ENCODE measurements at regions not wholly inside any gene's neighbourhood (a gene's known extent, or its start where the extent isn't known, plus 50 kb on each side); places are given as distances from the start of the nearest gene placed in this dataset.

DNA sequence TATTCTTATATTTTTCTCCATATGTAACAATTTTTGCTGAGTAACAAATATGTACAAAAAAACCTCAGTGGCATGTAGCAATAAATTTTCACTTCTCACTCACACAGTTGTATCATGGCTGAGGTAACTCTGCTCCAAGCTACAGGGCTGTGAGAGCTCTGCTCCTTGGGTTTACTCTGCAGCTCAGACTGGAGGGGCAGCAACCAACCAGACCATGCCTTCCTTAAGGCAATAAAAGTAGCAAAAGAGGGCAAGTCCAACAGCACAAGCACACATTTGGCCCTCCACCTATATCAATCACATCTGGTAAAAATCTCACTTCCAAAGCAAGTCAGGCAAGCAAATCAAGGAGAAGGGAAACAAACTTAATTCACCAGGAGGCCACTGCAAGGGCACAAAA, 102.9 kb downstream of the CRPPA start:
- Histone ChIP-seq H3K27me3 (ENCODE audit: control insufficient read depth, low read length) (no peaks in the 10 kb centered on the region), H3K4me2 (ENCODE audit: low read length) (no peak overlapping the region), H3K36me3 (ENCODE audit: control insufficient read depth, low read length) (no peaks in the 10 kb centered on the region), H3F3A (ENCODE audit: control insufficient read depth, insufficient read depth) (no peaks in the 10 kb centered on the region), H3K9me3 (ENCODE audit: control insufficient read depth, insufficient read depth, low read length) (no peaks in the 10 kb centered on the region), H3K79me2 (ENCODE audit: control insufficient read depth, low read length) (no peaks in the 10 kb centered on the region), H3K4me1 (ENCODE audit: control insufficient read depth, low read length) (no peaks in the 10 kb centered on the region), H3K4me3 (ENCODE audit: low read length) (no peak overlapping the region), H3K27ac (ENCODE audit: low read depth, low read length) (no peak overlapping the region), H4K20me1 (ENCODE audit: control insufficient read depth, insufficient read depth, low read depth, low read length) (no peaks in the 10 kb centered on the region), H3K9me2 (replicated peaks; ENCODE audit: control insufficient read depth, low read length) (no peaks in the 10 kb centered on the region)
- TF ChIP-seq, protein P1, sequence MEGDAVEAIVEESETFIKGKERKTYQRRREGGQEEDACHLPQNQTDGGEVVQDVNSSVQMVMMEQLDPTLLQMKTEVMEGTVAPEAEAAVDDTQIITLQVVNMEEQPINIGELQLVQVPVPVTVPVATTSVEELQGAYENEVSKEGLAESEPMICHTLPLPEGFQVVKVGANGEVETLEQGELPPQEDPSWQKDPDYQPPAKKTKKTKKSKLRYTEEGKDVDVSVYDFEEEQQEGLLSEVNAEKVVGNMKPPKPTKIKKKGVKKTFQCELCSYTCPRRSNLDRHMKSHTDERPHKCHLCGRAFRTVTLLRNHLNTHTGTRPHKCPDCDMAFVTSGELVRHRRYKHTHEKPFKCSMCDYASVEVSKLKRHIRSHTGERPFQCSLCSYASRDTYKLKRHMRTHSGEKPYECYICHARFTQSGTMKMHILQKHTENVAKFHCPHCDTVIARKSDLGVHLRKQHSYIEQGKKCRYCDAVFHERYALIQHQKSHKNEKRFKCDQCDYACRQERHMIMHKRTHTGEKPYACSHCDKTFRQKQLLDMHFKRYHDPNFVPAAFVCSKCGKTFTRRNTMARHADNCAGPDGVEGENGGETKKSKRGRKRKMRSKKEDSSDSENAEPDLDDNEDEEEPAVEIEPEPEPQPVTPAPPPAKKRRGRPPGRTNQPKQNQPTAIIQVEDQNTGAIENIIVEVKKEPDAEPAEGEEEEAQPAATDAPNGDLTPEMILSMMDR (IDR thresholded peaks at IDR 0.05; ENCODE audit: low read depth, low read length, poor library complexity, severe bottlenecking), result no peak
- no peak for TF ChIP-seq EZH2phosphoT487 (IDR thresholded peaks at IDR 0.05; ENCODE audit: borderline replicate concordance, low read length)

DNA sequence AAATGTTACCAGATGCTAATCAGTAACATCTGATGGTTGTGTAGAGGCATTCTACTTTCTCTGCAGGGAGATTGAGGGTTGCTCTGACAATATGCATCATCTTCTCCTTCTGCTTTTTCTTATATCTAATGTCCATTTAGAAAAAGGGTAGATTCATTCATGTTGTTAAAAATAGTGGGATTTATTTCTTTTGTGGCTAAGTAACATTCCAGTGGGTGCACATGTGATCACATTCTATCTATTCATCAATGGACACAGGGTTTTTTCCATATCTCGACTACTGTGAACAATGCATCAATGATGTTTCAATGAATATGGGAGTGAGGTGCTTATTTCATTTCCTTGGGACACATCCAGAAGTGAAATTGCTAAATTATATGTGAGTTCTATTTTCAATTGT, 103.9 kb downstream of the CRPPA start:
- no peaks in the 10 kb centered on the region for H3K79me2 ChIP-seq (ENCODE audit: control insufficient read depth, low read length)
- H3K27me3 ChIP-seq (ENCODE audit: control insufficient read depth, low read length), result no peaks in the 10 kb centered on the region
- no peaks in the 10 kb centered on the region for H3K9me3 ChIP-seq (ENCODE audit: control insufficient read depth, insufficient read depth, low read length)
- H3K27ac ChIP-seq (ENCODE audit: low read depth, low read length), result no peak overlapping the region
- no peaks in the 10 kb centered on the region for H3K36me3 ChIP-seq (ENCODE audit: control insufficient read depth, low read length)
- H3F3A ChIP-seq (ENCODE audit: control insufficient read depth, insufficient read depth), result no peaks in the 10 kb centered on the region
- no peaks in the 10 kb centered on the region for H3K4me1 ChIP-seq (ENCODE audit: control insufficient read depth, low read length)
- TF ChIP-seq, protein P1 (IDR thresholded peaks at IDR 0.05; ENCODE audit: low read depth, low read length, poor library complexity, severe bottlenecking), result no peak
- no peak for TF ChIP-seq EZH2phosphoT487 (IDR thresholded peaks at IDR 0.05; ENCODE audit: borderline replicate concordance, low read length)
- no peaks in the 10 kb centered on the region for H4K20me1 ChIP-seq (ENCODE audit: control insufficient read depth, insufficient read depth, low read depth, low read length)
- no peak overlapping the region for H3K4me2 ChIP-seq (ENCODE audit: low read length)
- H3K4me3 ChIP-seq (ENCODE audit: low read length), result no peak overlapping the region
- no peaks in the 10 kb centered on the region for H3K9me2 ChIP-seq (replicated peaks; ENCODE audit: control insufficient read depth, low read length)

DNA sequence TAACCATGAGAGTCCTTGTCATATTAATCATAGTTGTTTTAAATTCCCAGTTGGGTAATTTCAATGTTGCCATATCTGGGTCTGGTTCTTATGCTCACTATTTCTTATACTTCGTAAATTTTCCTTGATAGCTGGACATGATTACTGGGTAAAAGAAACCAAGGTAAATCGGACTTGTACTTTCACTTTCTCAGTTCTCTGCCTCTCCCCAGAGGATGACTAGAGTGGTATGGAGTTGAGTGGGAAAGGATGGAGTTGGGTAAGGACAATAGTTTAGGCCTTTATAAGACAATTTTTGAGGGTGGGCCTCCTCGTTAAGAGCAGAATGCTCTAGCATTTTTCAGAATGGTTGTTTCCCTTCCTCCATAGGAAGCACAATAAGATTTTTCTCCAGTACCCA, 106.1 kb downstream of the CRPPA start:
- H3K9me3 ChIP-seq (ENCODE audit: control insufficient read depth, insufficient read depth, low read length), result no peaks in the 10 kb centered on the region
- H3K36me3 ChIP-seq (ENCODE audit: control insufficient read depth, low read length), result no peaks in the 10 kb centered on the region
- no peak for TF ChIP-seq EZH2phosphoT487 (IDR thresholded peaks at IDR 0.05; ENCODE audit: borderline replicate concordance, low read length)
- TF ChIP-seq, protein P1 (IDR thresholded peaks at IDR 0.05; ENCODE audit: low read depth, low read length, poor library complexity, severe bottlenecking), result no peak
- H3F3A ChIP-seq (ENCODE audit: control insufficient read depth, insufficient read depth), result no peaks in the 10 kb centered on the region
- no peaks in the 10 kb centered on the region for H4K20me1 ChIP-seq (ENCODE audit: control insufficient read depth, insufficient read depth, low read depth, low read length)
- H3K4me3 ChIP-seq (ENCODE audit: low read length), result no peak overlapping the region
- H3K9me2 ChIP-seq (replicated peaks; ENCODE audit: control insufficient read depth, low read length), result no peaks in the 10 kb centered on the region
- no peaks in the 10 kb centered on the region for H3K27me3 ChIP-seq (ENCODE audit: control insufficient read depth, low read length)
- no peak overlapping the region for H3K27ac ChIP-seq (ENCODE audit: low read depth, low read length)
- H3K4me2 ChIP-seq (ENCODE audit: low read length), result no peak overlapping the region
- no peaks in the 10 kb centered on the region for H3K4me1 ChIP-seq (ENCODE audit: control insufficient read depth, low read length)
- no peaks in the 10 kb centered on the region for H3K79me2 ChIP-seq (ENCODE audit: control insufficient read depth, low read length)

DNA sequence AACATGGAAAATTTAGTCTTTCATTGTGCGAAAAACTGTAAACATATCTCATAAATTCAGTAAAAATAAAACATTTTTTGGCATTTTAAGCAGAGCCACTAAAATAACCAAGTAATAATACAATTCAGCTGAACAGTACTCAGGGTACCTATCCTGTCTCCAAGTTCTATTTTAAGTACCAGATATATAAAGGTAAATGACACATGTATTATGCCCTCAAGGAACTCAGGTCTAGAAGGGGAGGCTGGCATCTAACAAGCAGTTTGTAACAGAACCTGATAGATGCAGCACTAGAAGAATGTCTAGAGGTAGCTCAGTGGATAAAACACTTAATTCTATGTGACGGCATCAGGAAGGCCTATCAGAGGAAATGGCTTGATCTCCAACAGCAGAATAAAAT, 112.2 kb downstream of the CRPPA start:
- TF ChIP-seq EZH2phosphoT487 (IDR thresholded peaks at IDR 0.05; ENCODE audit: borderline replicate concordance, low read length), result no peak
- TF ChIP-seq, protein P1 (IDR thresholded peaks at IDR 0.05; ENCODE audit: low read depth, low read length, poor library complexity, severe bottlenecking), result no peak
- no peaks in the 10 kb centered on the region for H3K9me2 ChIP-seq (replicated peaks; ENCODE audit: control insufficient read depth, low read length)
- no peaks in the 10 kb centered on the region for H3F3A ChIP-seq (ENCODE audit: control insufficient read depth, insufficient read depth)
- H3K4me2 ChIP-seq (ENCODE audit: low read length), result no peak overlapping the region
- H3K36me3 ChIP-seq (ENCODE audit: control insufficient read depth, low read length), result no peaks in the 10 kb centered on the region
- no peaks in the 10 kb centered on the region for H3K27me3 ChIP-seq (ENCODE audit: control insufficient read depth, low read length)
- H3K4me3 ChIP-seq (ENCODE audit: low read length), result no peak overlapping the region
- H3K27ac ChIP-seq (ENCODE audit: low read depth, low read length), result no peak overlapping the region
- H4K20me1 ChIP-seq (ENCODE audit: control insufficient read depth, insufficient read depth, low read depth, low read length), result no peaks in the 10 kb centered on the region
- H3K9me3 ChIP-seq (ENCODE audit: control insufficient read depth, insufficient read depth, low read length), result no peaks in the 10 kb centered on the region
- H3K79me2 ChIP-seq (ENCODE audit: control insufficient read depth, low read length), result no peaks in the 10 kb centered on the region
- H3K4me1 ChIP-seq (ENCODE audit: control insufficient read depth, low read length), result no peaks in the 10 kb centered on the region

All from DOHH2 (cell line).